Peyer's patch (tissue), 4 donors: ENCODE measurements at regions not wholly inside any gene's neighbourhood (a gene's known extent, or its start where the extent isn't known, plus 50 kb on each side); places are given as distances from the start of the nearest gene placed in this dataset.

Source experiments
- POLR2A ChIP-seq, 2 donors: fragments of 450-650 bp; IDR thresholded peaks; one replicate each; pipeline ENCODE4 v1.5.1; 2017; ENCODE audit warnings: antibody characterized with exemption in 2 of 2, mild to moderate bottlenecking in 2 of 2, moderate library complexity in 2 of 2
- TF ChIP-seq, protein P1 (sequence below), 6 experiments: fragments of 450-650 bp in 4 of 6; fragments of 200-600 bp in 2 of 6; sonication (generic) in 1 of 6; IDR thresholded peaks; one replicate each; pipeline ENCODE4 v1.5.1; 2017 to 2019; ENCODE audit warnings: antibody characterized with exemption in 6 of 6, mild to moderate bottlenecking in 3 of 6, moderate library complexity in 1 of 6

DNA sequence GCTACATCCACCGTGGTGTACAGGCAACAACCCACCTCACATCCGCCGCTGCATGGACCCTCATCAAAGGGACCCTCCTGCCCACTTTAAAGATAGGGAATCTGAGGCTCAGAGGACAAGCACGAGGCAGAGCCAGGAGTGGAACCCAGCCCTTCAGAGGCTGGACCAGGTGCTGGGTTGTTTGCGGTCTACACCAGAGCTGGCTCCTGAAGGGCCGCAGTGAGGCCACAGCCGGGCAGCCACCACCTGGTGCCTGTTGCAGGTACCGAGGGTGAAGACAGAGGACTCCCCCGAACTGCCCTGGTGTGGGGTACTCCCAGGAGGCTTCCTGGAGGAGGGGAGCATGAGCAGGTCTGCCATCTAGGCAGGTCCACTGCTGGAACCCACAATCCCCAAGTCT, 78.8 kb downstream of the DHCR7 start:
- TF ChIP-seq, protein P1, sequence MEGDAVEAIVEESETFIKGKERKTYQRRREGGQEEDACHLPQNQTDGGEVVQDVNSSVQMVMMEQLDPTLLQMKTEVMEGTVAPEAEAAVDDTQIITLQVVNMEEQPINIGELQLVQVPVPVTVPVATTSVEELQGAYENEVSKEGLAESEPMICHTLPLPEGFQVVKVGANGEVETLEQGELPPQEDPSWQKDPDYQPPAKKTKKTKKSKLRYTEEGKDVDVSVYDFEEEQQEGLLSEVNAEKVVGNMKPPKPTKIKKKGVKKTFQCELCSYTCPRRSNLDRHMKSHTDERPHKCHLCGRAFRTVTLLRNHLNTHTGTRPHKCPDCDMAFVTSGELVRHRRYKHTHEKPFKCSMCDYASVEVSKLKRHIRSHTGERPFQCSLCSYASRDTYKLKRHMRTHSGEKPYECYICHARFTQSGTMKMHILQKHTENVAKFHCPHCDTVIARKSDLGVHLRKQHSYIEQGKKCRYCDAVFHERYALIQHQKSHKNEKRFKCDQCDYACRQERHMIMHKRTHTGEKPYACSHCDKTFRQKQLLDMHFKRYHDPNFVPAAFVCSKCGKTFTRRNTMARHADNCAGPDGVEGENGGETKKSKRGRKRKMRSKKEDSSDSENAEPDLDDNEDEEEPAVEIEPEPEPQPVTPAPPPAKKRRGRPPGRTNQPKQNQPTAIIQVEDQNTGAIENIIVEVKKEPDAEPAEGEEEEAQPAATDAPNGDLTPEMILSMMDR (IDR thresholded peaks at IDR 0.05) = no peak
- no peak for TF ChIP-seq POLR2A (IDR thresholded peaks at IDR 0.05)
